IPS-15b (cell line): ENCODE measurements at regions not wholly inside any gene's neighbourhood (a gene's known extent, or its start where the extent isn't known, plus 50 kb on each side); places are given as distances from the start of the nearest gene placed in this dataset.

ENCODE experiments used
- H3K27me3 ChIP-seq: one replicate; pipeline ENCODE4 v1.6.1; 2013; ENCODE audit warnings: low read length; ENCODE audit not compliant: control insufficient read depth, insufficient read depth
- H3K36me3 ChIP-seq: one replicate; pipeline ENCODE4 v1.6.1; 2013; ENCODE audit warnings: low read length; ENCODE audit not compliant: control insufficient read depth, insufficient read depth
- H3K4me1 ChIP-seq: one replicate; pipeline ENCODE4 v1.6.1; 2013; ENCODE audit warnings: mild to moderate bottlenecking, low read length; ENCODE audit not compliant: control insufficient read depth, insufficient read depth
- H3K4me3 ChIP-seq: one replicate; pipeline ENCODE4 v1.5.1; 2013; ENCODE audit warnings: low read depth, low read length
- H3K9ac ChIP-seq: one replicate; pipeline ENCODE4 v1.6.1; 2013; ENCODE audit warnings: low read depth, mild to moderate bottlenecking, low read length
- H3K9me3 ChIP-seq: one replicate; pipeline ENCODE4 v1.6.1; 2013; ENCODE audit warnings: mild to moderate bottlenecking, low read length; ENCODE audit not compliant: control insufficient read depth, insufficient read depth

GRCh38 chr2:234286118-234286598 is 210.7 kb downstream of the ARL4C start:
- Histone ChIP-seq H3K4me1 (no peaks in the 10 kb centered on the region), H3K36me3 (no peaks in the 10 kb centered on the region), H3K4me3 (no peak overlapping the region), H3K9me3 (no peaks in the 10 kb centered on the region), H3K27me3 (no peaks in the 10 kb centered on the region), H3K9ac (no peak overlapping the region)

GRCh38 chr2:234285541-234285940 is 211.3 kb downstream of the ARL4C start:
- no peaks in the 10 kb centered on the region for H3K36me3 ChIP-seq
- H3K27me3 ChIP-seq, result no peaks in the 10 kb centered on the region
- no peaks in the 10 kb centered on the region for H3K9me3 ChIP-seq
- no peak overlapping the region for H3K4me3 ChIP-seq
- no peaks in the 10 kb centered on the region for H3K4me1 ChIP-seq
- H3K9ac ChIP-seq, result no peak overlapping the region

- no peaks in the 10 kb centered on the region for H3K36me3 ChIP-seq
- H3K9me3 ChIP-seq, result no peaks in the 10 kb centered on the region
- H3K9ac ChIP-seq, result no peak overlapping the region
- no peaks in the 10 kb centered on the region for H3K27me3 ChIP-seq
- H3K4me3 ChIP-seq, result no peak overlapping the region
- H3K4me1 ChIP-seq, result no peaks in the 10 kb centered on the region
Measured at GRCh38 chr2:234279637-234280036, 217.2 kb downstream of the ARL4C start.

GRCh38 chr2:234278556-234279255 is 218.2 kb downstream of the ARL4C start:
- H3K4me3 ChIP-seq, result no peak overlapping the region
- H3K4me1 ChIP-seq, result no peaks in the 10 kb centered on the region
- no peaks in the 10 kb centered on the region for H3K36me3 ChIP-seq
- H3K27me3 ChIP-seq, result no peaks in the 10 kb centered on the region
- H3K9ac ChIP-seq, result no peak overlapping the region
- no peaks in the 10 kb centered on the region for H3K9me3 ChIP-seq

- Histone ChIP-seq H3K36me3 (no peaks in the 10 kb centered on the region), H3K4me3 (no peak overlapping the region), H3K9me3 (no peaks in the 10 kb centered on the region), H3K4me1 (no peaks in the 10 kb centered on the region), H3K9ac (no peak overlapping the region), H3K27me3 (no peaks in the 10 kb centered on the region)
Measured at GRCh38 chr2:234275515-234275914, 221.4 kb downstream of the ARL4C start.

- Histone ChIP-seq H3K27me3 (no peaks in the 10 kb centered on the region), H3K9ac (no peak overlapping the region), H3K36me3 (no peaks in the 10 kb centered on the region), H3K4me1 (no peaks in the 10 kb centered on the region), H3K9me3 (no peaks in the 10 kb centered on the region), H3K4me3 (no peak overlapping the region)
Measured at GRCh38 chr2:234273887-234274584, 222.8 kb downstream of the ARL4C start.

- H3K4me1 ChIP-seq, result no peaks in the 10 kb centered on the region
- no peaks in the 10 kb centered on the region for H3K9me3 ChIP-seq
- no peak overlapping the region for H3K9ac ChIP-seq
- no peak overlapping the region for H3K4me3 ChIP-seq
- no peaks in the 10 kb centered on the region for H3K27me3 ChIP-seq
- no peaks in the 10 kb centered on the region for H3K36me3 ChIP-seq
Measured at GRCh38 chr2:234272069-234272850, 221.8 kb downstream of the SPP2 start.

GRCh38 chr2:234271338-234271737 is 220.8 kb downstream of the SPP2 start:
- Histone ChIP-seq H3K9ac (no peak overlapping the region), H3K4me1 (no peaks in the 10 kb centered on the region), H3K27me3 (no peaks in the 10 kb centered on the region), H3K36me3 (no peaks in the 10 kb centered on the region), H3K4me3 (no peak overlapping the region), H3K9me3 (no peaks in the 10 kb centered on the region)

- Histone ChIP-seq H3K4me1 (no peaks in the 10 kb centered on the region), H3K9ac (no peak overlapping the region), H3K4me3 (no peak overlapping the region), H3K9me3 (no peaks in the 10 kb centered on the region), H3K27me3 (no peaks in the 10 kb centered on the region), H3K36me3 (no peaks in the 10 kb centered on the region)
Measured at GRCh38 chr2:234269769-234270204, 219.3 kb downstream of the SPP2 start.

GRCh38 chr2:234267534-234267933 is 217.0 kb downstream of the SPP2 start:
- H3K4me1 ChIP-seq, result no peaks in the 10 kb centered on the region

GRCh38 chr2:234266952-234267351 is 216.4 kb downstream of the SPP2 start:
- Histone ChIP-seq H3K4me3 (no peak overlapping the region), H3K36me3 (no peaks in the 10 kb centered on the region), H3K4me1 (no peaks in the 10 kb centered on the region), H3K27me3 (no peaks in the 10 kb centered on the region), H3K9ac (no peak overlapping the region), H3K9me3 (no peaks in the 10 kb centered on the region)

More at GRCh38 chr2:234267534-234267933, 217.0 kb downstream of the SPP2 start:
- Histone ChIP-seq H3K27me3 (no peaks in the 10 kb centered on the region), H3K9me3 (no peaks in the 10 kb centered on the region), H3K36me3 (no peaks in the 10 kb centered on the region), H3K9ac (no peak overlapping the region), H3K4me3 (no peak overlapping the region)
